ENCODE measurements at regions not wholly inside any gene's neighbourhood (a gene's known extent, or its start where the extent isn't known, plus 50 kb on each side); places are given as distances from the start of the nearest gene placed in this dataset.

DNA sequence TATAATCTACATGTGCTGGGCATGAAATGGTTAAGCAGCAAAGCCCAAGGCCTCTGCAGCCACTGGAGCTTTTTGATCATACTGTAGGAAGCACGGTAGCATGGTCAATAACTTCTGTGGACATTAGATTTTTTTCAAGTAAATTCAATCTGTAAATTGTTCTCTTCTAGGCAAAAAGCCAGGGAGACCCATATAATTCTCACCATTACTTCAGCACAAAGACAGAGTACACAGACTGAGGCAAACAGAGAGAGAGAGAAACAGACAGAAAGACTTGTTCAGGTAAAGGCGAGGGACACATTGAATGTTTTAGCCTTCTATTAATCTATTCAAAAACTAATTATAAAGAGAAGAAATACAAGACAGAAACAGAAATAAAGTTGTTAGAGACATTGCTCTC is 349.4 kb downstream of the RFC3 start:
- no TSS peak for BruUV-seq (replicated peaks)
- Histone ChIP-seq H3K79me2 (ENCODE audit: insufficient read depth, low read length) (no peaks in the 10 kb centered on the region), H3K4me1 (ENCODE audit: control insufficient read depth in 1 of 2, insufficient read depth in 2 of 2, low read length in 2 of 2) (peaks cover 0 to 5% of the 10 kb centered on the region in 2 experiments; a peak in 1 of 4 replicates), H3K27ac (ENCODE audit: low read depth, low read length) (no peak overlapping the region), H3K4me3 (replicated peaks in 1 of 2; ENCODE audit: low read depth in 1 of 2, low read length in 2 of 2) (no peak overlapping the region), H3K4me2 (ENCODE audit: low read length) (no peak overlapping the region), H4K20me1 (ENCODE audit: insufficient read depth) (no peaks in the 10 kb centered on the region), H3K36me3 (ENCODE audit: control insufficient read depth in 1 of 2, insufficient read depth in 2 of 2, low read length in 2 of 2) (no peaks in the 10 kb centered on the region), H2AFZ (ENCODE audit: low read depth, low read length, poor library complexity, severe bottlenecking) (no peak overlapping the region), H3K9me3 (ENCODE audit: control insufficient read depth in 1 of 2, insufficient read depth in 1 of 2, low read depth in 1 of 2, low read length in 2 of 2) (no peaks in the 10 kb centered on the region), H3K9ac (ENCODE audit: low read length) (no peak overlapping the region), H3K9me2 (ENCODE audit: insufficient read depth) (no peaks in the 10 kb centered on the region), H3K27me3 (ENCODE audit: insufficient read depth, low read length) (no peaks in the 10 kb centered on the region)
- CTCF ChIA-PET = no interaction called here
- POLR2A ChIA-PET = no interaction called here
- RAD21 ChIA-PET (ENCODE audit: low non-redundant PET in 1 of 2, low total read pairs in 2 of 2, uncharacterized antibody in 2 of 2, unreplicated experiment in 2 of 2) = no interaction called here
- ATAC-seq (no peak), DNase-seq (ENCODE audit: low read depth, low spot score) (no peak)
- TF ChIP-seq, protein P1, sequence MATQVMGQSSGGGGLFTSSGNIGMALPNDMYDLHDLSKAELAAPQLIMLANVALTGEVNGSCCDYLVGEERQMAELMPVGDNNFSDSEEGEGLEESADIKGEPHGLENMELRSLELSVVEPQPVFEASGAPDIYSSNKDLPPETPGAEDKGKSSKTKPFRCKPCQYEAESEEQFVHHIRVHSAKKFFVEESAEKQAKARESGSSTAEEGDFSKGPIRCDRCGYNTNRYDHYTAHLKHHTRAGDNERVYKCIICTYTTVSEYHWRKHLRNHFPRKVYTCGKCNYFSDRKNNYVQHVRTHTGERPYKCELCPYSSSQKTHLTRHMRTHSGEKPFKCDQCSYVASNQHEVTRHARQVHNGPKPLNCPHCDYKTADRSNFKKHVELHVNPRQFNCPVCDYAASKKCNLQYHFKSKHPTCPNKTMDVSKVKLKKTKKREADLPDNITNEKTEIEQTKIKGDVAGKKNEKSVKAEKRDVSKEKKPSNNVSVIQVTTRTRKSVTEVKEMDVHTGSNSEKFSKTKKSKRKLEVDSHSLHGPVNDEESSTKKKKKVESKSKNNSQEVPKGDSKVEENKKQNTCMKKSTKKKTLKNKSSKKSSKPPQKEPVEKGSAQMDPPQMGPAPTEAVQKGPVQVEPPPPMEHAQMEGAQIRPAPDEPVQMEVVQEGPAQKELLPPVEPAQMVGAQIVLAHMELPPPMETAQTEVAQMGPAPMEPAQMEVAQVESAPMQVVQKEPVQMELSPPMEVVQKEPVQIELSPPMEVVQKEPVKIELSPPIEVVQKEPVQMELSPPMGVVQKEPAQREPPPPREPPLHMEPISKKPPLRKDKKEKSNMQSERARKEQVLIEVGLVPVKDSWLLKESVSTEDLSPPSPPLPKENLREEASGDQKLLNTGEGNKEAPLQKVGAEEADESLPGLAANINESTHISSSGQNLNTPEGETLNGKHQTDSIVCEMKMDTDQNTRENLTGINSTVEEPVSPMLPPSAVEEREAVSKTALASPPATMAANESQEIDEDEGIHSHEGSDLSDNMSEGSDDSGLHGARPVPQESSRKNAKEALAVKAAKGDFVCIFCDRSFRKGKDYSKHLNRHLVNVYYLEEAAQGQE (IDR thresholded peaks at IDR 0.05; ENCODE audit: low read depth) = no peak
- TF ChIP-seq ELF1 (IDR thresholded peaks at IDR 0.05; ENCODE audit: borderline replicate concordance, low read depth) (no peak), ZNF274 (IDR thresholded peaks at IDR 0.05; ENCODE audit: low read depth, low read length) (no peak), ZFX (IDR thresholded peaks at IDR 0.05) (no peak), TCF7L2 (IDR thresholded peaks at IDR 0.05; ENCODE audit: borderline replicate concordance, extremely low read depth, insufficient read depth, insufficient read length) (no peak), RAD21 (IDR thresholded peaks at IDR 0.05; ENCODE audit: low read depth) (no peak), SRF (IDR thresholded peaks at IDR 0.05; ENCODE audit: low read depth) (no peak), EZH2 (IDR thresholded peaks at IDR 0.05) (no peak), SIN3A (IDR thresholded peaks at IDR 0.05; ENCODE audit: low read depth) (no peak), EGR1 (IDR thresholded peaks at IDR 0.05; ENCODE audit: low read depth) (no peak), YY1 (IDR thresholded peaks at IDR 0.05; ENCODE audit: extremely low read depth, insufficient replicate concordance, low read depth, low read length) (no peak), CBX3 (IDR thresholded peaks at IDR 0.05; ENCODE audit: low read depth) (no peak), SP1 (IDR thresholded peaks at IDR 0.05; ENCODE audit: low read depth) (no peak), EZH2phosphoT487 (IDR thresholded peaks at IDR 0.05; ENCODE audit: borderline replicate concordance) (no peak), CEBPB (IDR thresholded peaks at IDR 0.05; ENCODE audit: low read depth) (no peak), POLR2AphosphoS5 (IDR thresholded peaks at IDR 0.05; ENCODE audit: low read depth, low read length) (no peak)
- TF ChIP-seq, protein P2, sequence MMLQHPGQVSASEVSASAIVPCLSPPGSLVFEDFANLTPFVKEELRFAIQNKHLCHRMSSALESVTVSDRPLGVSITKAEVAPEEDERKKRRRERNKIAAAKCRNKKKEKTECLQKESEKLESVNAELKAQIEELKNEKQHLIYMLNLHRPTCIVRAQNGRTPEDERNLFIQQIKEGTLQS (IDR thresholded peaks at IDR 0.05) = no peak
- TF ChIP-seq, protein P3, sequence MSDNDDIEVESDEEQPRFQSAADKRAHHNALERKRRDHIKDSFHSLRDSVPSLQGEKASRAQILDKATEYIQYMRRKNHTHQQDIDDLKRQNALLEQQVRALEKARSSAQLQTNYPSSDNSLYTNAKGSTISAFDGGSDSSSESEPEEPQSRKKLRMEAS (IDR thresholded peaks at IDR 0.05) = no peak
- TF ChIP-seq, protein P4, sequence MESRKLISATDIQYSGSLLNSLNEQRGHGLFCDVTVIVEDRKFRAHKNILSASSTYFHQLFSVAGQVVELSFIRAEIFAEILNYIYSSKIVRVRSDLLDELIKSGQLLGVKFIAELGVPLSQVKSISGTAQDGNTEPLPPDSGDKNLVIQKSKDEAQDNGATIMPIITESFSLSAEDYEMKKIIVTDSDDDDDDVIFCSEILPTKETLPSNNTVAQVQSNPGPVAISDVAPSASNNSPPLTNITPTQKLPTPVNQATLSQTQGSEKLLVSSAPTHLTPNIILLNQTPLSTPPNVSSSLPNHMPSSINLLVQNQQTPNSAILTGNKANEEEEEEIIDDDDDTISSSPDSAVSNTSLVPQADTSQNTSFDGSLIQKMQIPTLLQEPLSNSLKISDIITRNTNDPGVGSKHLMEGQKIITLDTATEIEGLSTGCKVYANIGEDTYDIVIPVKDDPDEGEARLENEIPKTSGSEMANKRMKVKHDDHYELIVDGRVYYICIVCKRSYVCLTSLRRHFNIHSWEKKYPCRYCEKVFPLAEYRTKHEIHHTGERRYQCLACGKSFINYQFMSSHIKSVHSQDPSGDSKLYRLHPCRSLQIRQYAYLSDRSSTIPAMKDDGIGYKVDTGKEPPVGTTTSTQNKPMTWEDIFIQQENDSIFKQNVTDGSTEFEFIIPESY (IDR thresholded peaks at IDR 0.05; ENCODE audit: extremely low read depth, insufficient replicate concordance, low read length) = no peak
- intact Hi-C loops (cut with micrococcal nuclease) = no loop called here
